ENCODE measurements at regions not wholly inside any gene's neighbourhood (a gene's known extent, or its start where the extent isn't known, plus 50 kb on each side); places are given as distances from the start of the nearest gene placed in this dataset.

GRCh38 chr1:98090351-98090750 lies 169.5 kb upstream of the DPYD start:
- H3K9ac ChIP-seq, result no peak overlapping the region
- no peaks in the 10 kb centered on the region for H3K36me3 ChIP-seq (ENCODE audit: insufficient read depth)
- H3K27ac ChIP-seq, result no peak overlapping the region
- no peaks in the 10 kb centered on the region for H3K27me3 ChIP-seq (ENCODE audit: insufficient read depth, low read depth)
- no peak for TF ChIP-seq CTCF (conservative IDR thresholded peaks at IDR 0.05; ENCODE audit: low read depth, low read length)
- no peak overlapping the region for H3K4me2 ChIP-seq
- no peaks in the 10 kb centered on the region for H4K20me1 ChIP-seq (ENCODE audit: insufficient read depth)
- no peaks in the 10 kb centered on the region for H3K79me2 ChIP-seq (ENCODE audit: insufficient read depth, low read depth)
- no peaks in the 10 kb centered on the region for H3K4me1 ChIP-seq (ENCODE audit: low read depth, poor library complexity, severe bottlenecking)
- no peak overlapping the region for H3K4me3 ChIP-seq (IDR thresholded peaks at IDR 0.05; ENCODE audit: insufficient read depth, low read depth, low read length)
- H2AFZ ChIP-seq (ENCODE audit: low read depth), result no peak overlapping the region

DNA sequence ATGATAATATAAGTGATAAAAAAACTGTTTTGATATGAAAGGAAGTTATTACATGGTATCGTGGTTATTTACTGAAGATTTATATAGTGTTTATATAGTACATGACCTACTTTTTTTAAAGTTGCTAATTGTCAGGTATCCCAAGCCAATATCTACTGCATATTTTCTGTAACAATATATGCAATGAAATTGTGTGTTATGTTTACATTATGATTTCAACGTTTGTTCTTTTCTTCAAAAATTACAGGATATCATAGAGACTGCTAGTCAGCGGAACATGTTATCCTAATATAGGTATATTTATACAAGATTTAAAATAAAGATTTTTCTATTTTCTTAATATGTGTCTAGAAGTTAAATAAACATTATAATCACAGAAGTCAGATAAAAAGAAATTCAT lies 167.5 kb upstream of the DPYD start:
- H3K27ac ChIP-seq, result no peak overlapping the region
- H3K36me3 ChIP-seq (ENCODE audit: insufficient read depth), result no peaks in the 10 kb centered on the region
- no peaks in the 10 kb centered on the region for H4K20me1 ChIP-seq (ENCODE audit: insufficient read depth)
- no peak for TF ChIP-seq CTCF (conservative IDR thresholded peaks at IDR 0.05; ENCODE audit: low read depth, low read length)
- H3K4me2 ChIP-seq, result no peak overlapping the region
- no peaks in the 10 kb centered on the region for H3K79me2 ChIP-seq (ENCODE audit: insufficient read depth, low read depth)
- H3K4me3 ChIP-seq (IDR thresholded peaks at IDR 0.05; ENCODE audit: insufficient read depth, low read depth, low read length), result no peak overlapping the region
- H3K27me3 ChIP-seq (ENCODE audit: insufficient read depth, low read depth), result no peaks in the 10 kb centered on the region
- H3K9ac ChIP-seq, result no peak overlapping the region
- no peak overlapping the region for H2AFZ ChIP-seq (ENCODE audit: low read depth)
- no peaks in the 10 kb centered on the region for H3K4me1 ChIP-seq (ENCODE audit: low read depth, poor library complexity, severe bottlenecking)

GRCh38 chr1:98086796-98087441 lies 166.1 kb upstream of the DPYD start:
- H3K27me3 ChIP-seq (ENCODE audit: insufficient read depth, low read depth), result no peaks in the 10 kb centered on the region
- no peak overlapping the region for H3K4me2 ChIP-seq
- no peak overlapping the region for H3K9ac ChIP-seq
- H4K20me1 ChIP-seq (ENCODE audit: insufficient read depth), result no peaks in the 10 kb centered on the region
- no peak overlapping the region for H2AFZ ChIP-seq (ENCODE audit: low read depth)
- H3K4me1 ChIP-seq (ENCODE audit: low read depth, poor library complexity, severe bottlenecking), result no peaks in the 10 kb centered on the region
- H3K4me3 ChIP-seq (IDR thresholded peaks at IDR 0.05; ENCODE audit: insufficient read depth, low read depth, low read length), result no peak overlapping the region
- TF ChIP-seq CTCF (conservative IDR thresholded peaks at IDR 0.05; ENCODE audit: low read depth, low read length), result no peak
- H3K79me2 ChIP-seq (ENCODE audit: insufficient read depth, low read depth), result no peaks in the 10 kb centered on the region
- no peaks in the 10 kb centered on the region for H3K36me3 ChIP-seq (ENCODE audit: insufficient read depth)
- H3K27ac ChIP-seq, result no peak overlapping the region

GRCh38 chr1:98086156-98086555 lies 165.3 kb upstream of the DPYD start:
- H3K4me2 ChIP-seq, result no peak overlapping the region
- TF ChIP-seq CTCF (conservative IDR thresholded peaks at IDR 0.05; ENCODE audit: low read depth, low read length), result no peak
- no peaks in the 10 kb centered on the region for H3K79me2 ChIP-seq (ENCODE audit: insufficient read depth, low read depth)
- H3K4me1 ChIP-seq (ENCODE audit: low read depth, poor library complexity, severe bottlenecking), result no peaks in the 10 kb centered on the region
- no peak overlapping the region for H3K27ac ChIP-seq
- no peak overlapping the region for H2AFZ ChIP-seq (ENCODE audit: low read depth)
- no peaks in the 10 kb centered on the region for H3K36me3 ChIP-seq (ENCODE audit: insufficient read depth)
- H4K20me1 ChIP-seq (ENCODE audit: insufficient read depth), result no peaks in the 10 kb centered on the region
- H3K4me3 ChIP-seq (IDR thresholded peaks at IDR 0.05; ENCODE audit: insufficient read depth, low read depth, low read length), result no peak overlapping the region
- H3K27me3 ChIP-seq (ENCODE audit: insufficient read depth, low read depth), result no peaks in the 10 kb centered on the region
- H3K9ac ChIP-seq, result no peak overlapping the region

Data from KMS-11 (cell line).